ENCODE measurements at regions not wholly inside any gene's neighbourhood (a gene's known extent, or its start where the extent isn't known, plus 50 kb on each side); places are given as distances from the start of the nearest gene placed in this dataset.
A peak's percentile ranks its signal among the peaks of the same experiment; 100 is the strongest.

GRCh38 chr2:149652926-149653325 is 65.4 kb upstream of the MMADHC start:
- H3K4me3 ChIP-seq (ENCODE audit: low read length): no peak overlapping the region
- peak; percentile 18 for DNase-seq (ENCODE audit: low read depth)
- no peak for TF ChIP-seq CTCF (conservative IDR thresholded peaks at IDR 0.05; ENCODE audit: low read length)

GRCh38 chr2:149652526-149652925 is 65.0 kb upstream of the MMADHC start:
- DNase-seq (ENCODE audit: low read depth): no peak
- H3K4me3 ChIP-seq (ENCODE audit: low read length): no peak overlapping the region
- TF ChIP-seq CTCF (conservative IDR thresholded peaks at IDR 0.05; ENCODE audit: low read length): no peak

- no peak for DNase-seq (ENCODE audit: low read depth)
- H3K4me3 ChIP-seq (ENCODE audit: low read length): no peak overlapping the region
- TF ChIP-seq CTCF (conservative IDR thresholded peaks at IDR 0.05; ENCODE audit: low read length): no peak
Measured at GRCh38 chr2:149651229-149651628, 63.7 kb upstream of the MMADHC start.

- TF ChIP-seq CTCF (conservative IDR thresholded peaks at IDR 0.05; ENCODE audit: low read length): no peak
- DNase-seq (ENCODE audit: low read depth): no peak
- no peak overlapping the region for H3K4me3 ChIP-seq (ENCODE audit: low read length)
Measured at GRCh38 chr2:149650006-149650405, 62.4 kb upstream of the MMADHC start.

- no peak overlapping the region for H3K4me3 ChIP-seq (ENCODE audit: low read length)
- peak; percentile 98 for DNase-seq (ENCODE audit: low read depth)
- peak; percentile 21; the same call in 1 of the 2 replicates for TF ChIP-seq CTCF (conservative IDR thresholded peaks at IDR 0.05; ENCODE audit: low read length)
Measured at GRCh38 chr2:149648282-149649030, 60.9 kb upstream of the MMADHC start.

- H3K4me3 ChIP-seq (ENCODE audit: low read length): no peak overlapping the region
- TF ChIP-seq CTCF (conservative IDR thresholded peaks at IDR 0.05; ENCODE audit: low read length): peak; percentile 42
- peak; percentile 39 for DNase-seq (ENCODE audit: low read depth)
Measured at GRCh38 chr2:149645391-149645790, 57.8 kb upstream of the MMADHC start.

All from AG10803 (cell line).